ENCODE measurements at regions not wholly inside any gene's neighbourhood (a gene's known extent, or its start where the extent isn't known, plus 50 kb on each side); places are given as distances from the start of the nearest gene placed in this dataset.

GRCh38 chr16:86018941-86019340 lies 120.0 kb downstream of the IRF8 start:
- H3K27ac ChIP-seq: no peak overlapping the region
- TF ChIP-seq ZFX (IDR thresholded peaks at IDR 0.05) (no peak), CTCF (conservative IDR thresholded peaks at IDR 0.05) (no peak)

GRCh38 chr16:86019446-86020047 lies 120.6 kb downstream of the IRF8 start:
- no peak overlapping the region for H3K27ac ChIP-seq

GRCh38 chr16:86020971-86021370 lies 122.0 kb downstream of the IRF8 start:
- no peak overlapping the region for H3K27ac ChIP-seq
- TF ChIP-seq CTCF (conservative IDR thresholded peaks at IDR 0.05): no peak
- TF ChIP-seq ZFX (IDR thresholded peaks at IDR 0.05): no peak

More at GRCh38 chr16:86019446-86020047, 120.6 kb downstream of the IRF8 start:
- peak; percentile 50 for TF ChIP-seq CTCF (conservative IDR thresholded peaks at IDR 0.05)
- no peak for TF ChIP-seq ZFX (IDR thresholded peaks at IDR 0.05)

- no peak for TF ChIP-seq ZFX (IDR thresholded peaks at IDR 0.05)
- no peak for TF ChIP-seq CTCF (conservative IDR thresholded peaks at IDR 0.05)
- no peak overlapping the region for H3K27ac ChIP-seq
Measured at GRCh38 chr16:86022381-86022960, 123.5 kb downstream of the IRF8 start.

GRCh38 chr16:86024210-86024609 lies 125.2 kb downstream of the IRF8 start:
- no peak for TF ChIP-seq CTCF (conservative IDR thresholded peaks at IDR 0.05)
- no peak for TF ChIP-seq ZFX (IDR thresholded peaks at IDR 0.05)
- H3K27ac ChIP-seq: no peak overlapping the region

GRCh38 chr16:86025706-86026105 lies 126.7 kb downstream of the IRF8 start:
- no peak overlapping the region for H3K27ac ChIP-seq
- TF ChIP-seq CTCF (conservative IDR thresholded peaks at IDR 0.05): no peak
- no peak for TF ChIP-seq ZFX (IDR thresholded peaks at IDR 0.05)

GRCh38 chr16:86026171-86026910 lies 127.4 kb downstream of the IRF8 start:
- no peak overlapping the region for H3K27ac ChIP-seq

More at GRCh38 chr16:86026171-86026910, 127.4 kb downstream of the IRF8 start:
- TF ChIP-seq ZFX (IDR thresholded peaks at IDR 0.05): no peak
- no peak for TF ChIP-seq CTCF (conservative IDR thresholded peaks at IDR 0.05)

Data from C4-2B (cell line).